ENCODE measurements at regions not wholly inside any gene's neighbourhood (a gene's known extent, or its start where the extent isn't known, plus 50 kb on each side); places are given as distances from the start of the nearest gene placed in this dataset.
"Not testable (repeated sequence)": the region's sequence is repeated elsewhere in the genome, so short reads cannot be mapped to it uniquely, and the experiment has no call there.

- no peak for DNase-seq (ENCODE audit: low spot score)
Observed at GRCh38 chr1:70819785-70820184, 227.8 kb downstream of the PTGER3 start.

- DNase-seq (ENCODE audit: low spot score), result no peak
Observed at GRCh38 chr1:70820396-70820795, 227.2 kb downstream of the PTGER3 start.

- DNase-seq (ENCODE audit: low spot score), result no peak
Observed at GRCh38 chr1:70820995-70821394, 226.6 kb downstream of the PTGER3 start.

- DNase-seq (ENCODE audit: low spot score), result no peak
Observed at GRCh38 chr1:70826428-70826827, 221.2 kb downstream of the PTGER3 start.

- DNase-seq (ENCODE audit: low spot score), result no peak
Observed at GRCh38 chr1:70827030-70827429, 220.6 kb downstream of the PTGER3 start.

GRCh38 chr1:70828177-70828576 is 219.4 kb downstream of the PTGER3 start:
- DNase-seq (ENCODE audit: low spot score), result no peak

GRCh38 chr1:70834365-70834764 is 213.3 kb downstream of the PTGER3 start:
- not testable (repeated sequence) for DNase-seq (ENCODE audit: low spot score)

- no peak for DNase-seq (ENCODE audit: low spot score)
Observed at GRCh38 chr1:70836456-70836855, 211.2 kb downstream of the PTGER3 start.

- no peak for DNase-seq (ENCODE audit: low spot score)
Observed at GRCh38 chr1:70840260-70840953, 207.2 kb downstream of the PTGER3 start.

- no peak for DNase-seq (ENCODE audit: low spot score)
Observed at GRCh38 chr1:70842562-70842961, 205.1 kb downstream of the PTGER3 start.

GRCh38 chr1:70843452-70843851 is 204.2 kb downstream of the PTGER3 start:
- no peak for DNase-seq (ENCODE audit: low spot score)

GRCh38 chr1:70847013-70847412 is 200.6 kb downstream of the PTGER3 start:
- DNase-seq (ENCODE audit: low spot score), result no peak

- DNase-seq (ENCODE audit: low spot score), result no peak
Observed at GRCh38 chr1:70855203-70855602, 192.4 kb downstream of the PTGER3 start.

GRCh38 chr1:70856201-70856600 is 191.4 kb downstream of the PTGER3 start:
- no peak for DNase-seq (ENCODE audit: low spot score)

GRCh38 chr1:70863239-70863638 is 184.4 kb downstream of the PTGER3 start:
- no peak for DNase-seq (ENCODE audit: low spot score)

GRCh38 chr1:70864302-70864701 is 183.3 kb downstream of the PTGER3 start:
- DNase-seq (ENCODE audit: low spot score), result no peak

- no peak for DNase-seq (ENCODE audit: low spot score)
Observed at GRCh38 chr1:70866542-70867264, 180.9 kb downstream of the PTGER3 start.

GRCh38 chr1:70871790-70872189 is 175.8 kb downstream of the PTGER3 start:
- no peak for DNase-seq (ENCODE audit: low spot score)

GRCh38 chr1:70874063-70874462 is 173.6 kb downstream of the PTGER3 start:
- no peak for DNase-seq (ENCODE audit: low spot score)

- no peak for DNase-seq (ENCODE audit: low spot score)
Observed at GRCh38 chr1:70874818-70875217, 172.8 kb downstream of the PTGER3 start.

GRCh38 chr1:70877343-70877742 is 170.3 kb downstream of the PTGER3 start:
- DNase-seq (ENCODE audit: low spot score), result no peak

GRCh38 chr1:70887936-70888335 is 159.7 kb downstream of the PTGER3 start:
- DNase-seq (ENCODE audit: low spot score), result no peak

- no peak for DNase-seq (ENCODE audit: low spot score)
Observed at GRCh38 chr1:70888722-70889121, 158.9 kb downstream of the PTGER3 start.

- DNase-seq (ENCODE audit: low spot score), result no peak
Observed at GRCh38 chr1:70890408-70890807, 157.2 kb downstream of the PTGER3 start.
